C4-2B (cell line): ENCODE measurements at regions not wholly inside any gene's neighbourhood (a gene's known extent, or its start where the extent isn't known, plus 50 kb on each side); places are given as distances from the start of the nearest gene placed in this dataset.
"Not testable (repeated sequence)": the region's sequence is repeated elsewhere in the genome, so short reads cannot be mapped to it uniquely, and the experiment has no call there.

Experiments used
- H3K27ac ChIP-seq: fragments of 450-650 bp; 2 replicates; pipeline ENCODE4 v1.5.1; 2017
- CTCF ChIP-seq: fragments of 450-650 bp; conservative IDR thresholded peaks from 2 replicates; pipeline ENCODE4 v1.5.1; 2017; ENCODE audit warnings: mild to moderate bottlenecking
- ZFX ChIP-seq: fragments of 450-650 bp; IDR thresholded peaks from 2 replicates; pipeline ENCODE4 v1.6.1; 2017

- peak overlapping the region; percentile 29; the same call in 1 of the 2 replicates for H3K27ac ChIP-seq
- TF ChIP-seq CTCF (no peak), ZFX (no peak)
Measured at GRCh38 chrX:65831268-65831667, 163.8 kb downstream of the MSN start.

- H3K27ac ChIP-seq: no peak overlapping the region
- TF ChIP-seq ZFX (no peak), CTCF (no peak)
Measured at GRCh38 chrX:65828599-65828998, 161.1 kb downstream of the MSN start.

- not testable (repeated sequence) for H3K27ac ChIP-seq
Measured at GRCh38 chrX:65825226-65825625, 157.8 kb downstream of the MSN start.

- TF ChIP-seq ZFX: no peak
- H3K27ac ChIP-seq: no peak overlapping the region
Measured at GRCh38 chrX:65821721-65822496, 154.5 kb downstream of the MSN start.

GRCh38 chrX:65819983-65820382 lies 152.5 kb downstream of the MSN start:
- not testable (repeated sequence) for H3K27ac ChIP-seq

GRCh38 chrX:65813245-65813644 lies 145.8 kb downstream of the MSN start:
- TF ChIP-seq ZFX: no peak
- no peak for TF ChIP-seq CTCF

GRCh38 chrX:65811558-65812228 lies 144.2 kb downstream of the MSN start:
- TF ChIP-seq CTCF (no peak), ZFX (no peak)
- H3K27ac ChIP-seq: no peak overlapping the region

More at GRCh38 chrX:65813245-65813644, 145.8 kb downstream of the MSN start:
- no peak overlapping the region for H3K27ac ChIP-seq
